Brain microvascular endothelial cell (primary cell): ENCODE measurements at regions not wholly inside any gene's neighbourhood (a gene's known extent, or its start where the extent isn't known, plus 50 kb on each side); places are given as distances from the start of the nearest gene placed in this dataset.

Source experiments
- DNase-seq: peaks from one replicate; pipeline ENCODE4 v3.0.0-alpha.2; 2020
- H3K27ac ChIP-seq: fragments of 250-450 bp; sonication (Bioruptor Pico); 2 replicates; pipeline ENCODE4 v1.5.1; 2020; ENCODE audit warnings: mild to moderate bottlenecking, moderate library complexity
- H3K27me3 ChIP-seq: fragments of 250-450 bp; sonication (Bioruptor Pico); replicated peaks from 2 replicates; pipeline ENCODE4 v1.5.1; 2020; ENCODE audit warnings: mild to moderate bottlenecking
- H3K36me3 ChIP-seq: fragments of 250-450 bp; sonication (Bioruptor Pico); replicated peaks from 2 replicates; pipeline ENCODE4 v1.5.1; 2020; ENCODE audit warnings: mild to moderate bottlenecking
- H3K4me3 ChIP-seq: 2 replicates; pipeline ENCODE4 v1.5.1; 2011; ENCODE audit warnings: low read depth, mild to moderate bottlenecking, control low read depth, low read length, moderate library complexity
- CTCF ChIP-seq: IDR thresholded peaks from 2 replicates; pipeline ENCODE4 v1.5.1; 2011; ENCODE audit warnings: low read depth, mild to moderate bottlenecking, moderate library complexity, low read length, control low read depth, inconsistent platforms; ENCODE audit errors: missing control alignments
- in situ Hi-C: cut with HindIII; loops from 2 replicates; pipeline ENCODE4 v1.10.0; 2017; ENCODE audit warnings: low sequenced_read_pairs, low pct_ligation_motif_present

GRCh38 chr7:115449689-115450088 lies 527.8 kb downstream of the MDFIC start:
- in situ Hi-C loops: no loop called here
- no peak for DNase-seq
- Histone ChIP-seq H3K36me3 (no peaks in the 10 kb centered on the region), H3K27me3 (no peaks in the 10 kb centered on the region), H3K27ac (no peak overlapping the region), H3K4me3 (no peak overlapping the region)
- no peak for TF ChIP-seq CTCF

GRCh38 chr7:115447495-115447894 lies 525.6 kb downstream of the MDFIC start:
- in situ Hi-C loops: no loop called here
- no peaks in the 10 kb centered on the region for H3K27me3 ChIP-seq
- no peak for TF ChIP-seq CTCF
- DNase-seq: no peak
- no peak overlapping the region for H3K27ac ChIP-seq
- H3K36me3 ChIP-seq: no peaks in the 10 kb centered on the region
- no peak overlapping the region for H3K4me3 ChIP-seq

- no peak overlapping the region for H3K4me3 ChIP-seq
- no peaks in the 10 kb centered on the region for H3K27me3 ChIP-seq
- no peaks in the 10 kb centered on the region for H3K36me3 ChIP-seq
- no peak overlapping the region for H3K27ac ChIP-seq
- DNase-seq: no peak
- in situ Hi-C loops: no loop called here
- no peak for TF ChIP-seq CTCF
Measured at GRCh38 chr7:115441033-115441432, 519.1 kb downstream of the MDFIC start.

GRCh38 chr7:115435178-115435577 lies 513.3 kb downstream of the MDFIC start:
- Histone ChIP-seq H3K27ac (no peak overlapping the region), H3K36me3 (no peaks in the 10 kb centered on the region), H3K27me3 (no peaks in the 10 kb centered on the region), H3K4me3 (no peak overlapping the region)
- TF ChIP-seq CTCF: no peak
- in situ Hi-C loops: no loop called here
- DNase-seq: no peak

GRCh38 chr7:115429918-115430317 lies 508.0 kb downstream of the MDFIC start:
- H3K27ac ChIP-seq: no peak overlapping the region
- no peak for DNase-seq
- no peaks in the 10 kb centered on the region for H3K36me3 ChIP-seq
- H3K4me3 ChIP-seq: no peak overlapping the region
- in situ Hi-C loops: no loop called here
- no peak for TF ChIP-seq CTCF
- H3K27me3 ChIP-seq: no peaks in the 10 kb centered on the region

GRCh38 chr7:115417662-115418061 lies 495.8 kb downstream of the MDFIC start:
- Histone ChIP-seq H3K36me3 (no peaks in the 10 kb centered on the region), H3K4me3 (no peak overlapping the region), H3K27ac (no peak overlapping the region), H3K27me3 (no peaks in the 10 kb centered on the region)
- in situ Hi-C loops: no loop called here
- TF ChIP-seq CTCF: no peak
- DNase-seq: no peak
